ENCODE measurements at regions not wholly inside any gene's neighbourhood (a gene's known extent, or its start where the extent isn't known, plus 50 kb on each side); places are given as distances from the start of the nearest gene placed in this dataset.

GRCh38 chr7:37510043-37510634 is 61.5 kb upstream of the ELMO1 start:
- no peaks in the 10 kb centered on the region for H3F3A ChIP-seq (replicated peaks; ENCODE audit: low read depth)
- no peak overlapping the region for H3K4me3 ChIP-seq
- H3K79me2 ChIP-seq (replicated peaks; ENCODE audit: insufficient read depth): no peaks in the 10 kb centered on the region
- DNase-seq (ENCODE audit: low spot score) (peak; percentile 56), ATAC-seq (peak; percentile 74)
- H4K20me1 ChIP-seq (replicated peaks; ENCODE audit: insufficient read depth): no peaks in the 10 kb centered on the region
- peaks cover 3% of the 10 kb centered on the region; the same call in 2 of the 3 replicates for H3K4me1 Mint-ChIP-seq
- H3K4me2 ChIP-seq: no peak overlapping the region
- H3K4me1 ChIP-seq (ENCODE audit: insufficient read depth): no peaks in the 10 kb centered on the region
- no peak overlapping the region for H3K4me3 Mint-ChIP-seq
- TF ChIP-seq CTCF (conservative IDR thresholded peaks at IDR 0.05; ENCODE audit: low read depth in 2 of 2): peak; percentile 78 to 94
- no peak for TF ChIP-seq EZH2phosphoT487 (IDR thresholded peaks at IDR 0.05; ENCODE audit: unreplicated experiment)
- no peak for TF ChIP-seq POLR2AphosphoS5 (IDR thresholded peaks at IDR 0.05; ENCODE audit: low read depth)
- TF ChIP-seq ZNF114 (CRISPR knock-in tag; IDR thresholded peaks at IDR 0.05): no peak
- H3K27me3 Mint-ChIP-seq (ENCODE audit: insufficient read depth, low read depth, poor library complexity): no peaks in the 10 kb centered on the region
- H3K27ac ChIP-seq (ENCODE audit: low read depth): no peak overlapping the region
- H3K9me2 ChIP-seq (ENCODE audit: insufficient read depth): no peaks in the 10 kb centered on the region
- no peaks in the 10 kb centered on the region for H3K36me3 ChIP-seq (ENCODE audit: insufficient read depth)
- no peaks in the 10 kb centered on the region for H3K27me3 ChIP-seq (ENCODE audit: insufficient read depth)
- H3K27ac Mint-ChIP-seq: no peak overlapping the region
- H3K9me3 Mint-ChIP-seq: no peaks in the 10 kb centered on the region
- no peak overlapping the region for H2AFZ ChIP-seq
- no peaks in the 10 kb centered on the region for H3K36me3 Mint-ChIP-seq (ENCODE audit: low read depth)

GRCh38 chr7:37511915-37512314 is 63.3 kb upstream of the ELMO1 start:
- Histone ChIP-seq H3F3A (replicated peaks; ENCODE audit: low read depth) (no peaks in the 10 kb centered on the region), H3K4me3 (no peak overlapping the region), H3K36me3 (ENCODE audit: insufficient read depth) (no peaks in the 10 kb centered on the region), H3K27ac (ENCODE audit: low read depth) (no peak overlapping the region), H3K27me3 (ENCODE audit: insufficient read depth) (no peaks in the 10 kb centered on the region), H3K4me2 (no peak overlapping the region), H4K20me1 (replicated peaks; ENCODE audit: insufficient read depth) (no peaks in the 10 kb centered on the region), H3K9me2 (ENCODE audit: insufficient read depth) (no peaks in the 10 kb centered on the region), H3K4me1 (ENCODE audit: insufficient read depth) (no peaks in the 10 kb centered on the region), H3K79me2 (replicated peaks; ENCODE audit: insufficient read depth) (no peaks in the 10 kb centered on the region), H2AFZ (no peak overlapping the region)
- Mint-ChIP-seq H3K27me3 (ENCODE audit: insufficient read depth, low read depth, poor library complexity) (no peaks in the 10 kb centered on the region), H3K4me1 (peaks cover 3% of the 10 kb centered on the region; the same call in 2 of the 3 replicates), H3K27ac (no peak overlapping the region), H3K9me3 (no peaks in the 10 kb centered on the region), H3K36me3 (ENCODE audit: low read depth) (no peaks in the 10 kb centered on the region), H3K4me3 (no peak overlapping the region)
- ATAC-seq: no peak
- TF ChIP-seq CTCF (conservative IDR thresholded peaks at IDR 0.05; ENCODE audit: low read depth in 2 of 2): no peak
- no peak for TF ChIP-seq ZNF114 (CRISPR knock-in tag; IDR thresholded peaks at IDR 0.05)
- TF ChIP-seq JUNB (IDR thresholded peaks at IDR 0.05; ENCODE audit: unreplicated experiment): no peak
- TF ChIP-seq EZH2 (IDR thresholded peaks at IDR 0.05; ENCODE audit: low read depth, unreplicated experiment): no peak
- no peak for TF ChIP-seq ZNF331 (CRISPR knock-in tag; IDR thresholded peaks at IDR 0.05; ENCODE audit: low read depth)
- no peak for DNase-seq (ENCODE audit: low spot score)
